ENCODE measurements at regions not wholly inside any gene's neighbourhood (a gene's known extent, or its start where the extent isn't known, plus 50 kb on each side); places are given as distances from the start of the nearest gene placed in this dataset.

- TF ChIP-seq POLR2A (IDR thresholded peaks at IDR 0.05) (no peak), CTCF (IDR thresholded peaks at IDR 0.05) (no peak)
These were observed 709.4 kb downstream of the ARAP2 start for GRCh38 chr4:35534962-35535361.
